ENCODE measurements at regions not wholly inside any gene's neighbourhood (a gene's known extent, or its start where the extent isn't known, plus 50 kb on each side); places are given as distances from the start of the nearest gene placed in this dataset.

DNA sequence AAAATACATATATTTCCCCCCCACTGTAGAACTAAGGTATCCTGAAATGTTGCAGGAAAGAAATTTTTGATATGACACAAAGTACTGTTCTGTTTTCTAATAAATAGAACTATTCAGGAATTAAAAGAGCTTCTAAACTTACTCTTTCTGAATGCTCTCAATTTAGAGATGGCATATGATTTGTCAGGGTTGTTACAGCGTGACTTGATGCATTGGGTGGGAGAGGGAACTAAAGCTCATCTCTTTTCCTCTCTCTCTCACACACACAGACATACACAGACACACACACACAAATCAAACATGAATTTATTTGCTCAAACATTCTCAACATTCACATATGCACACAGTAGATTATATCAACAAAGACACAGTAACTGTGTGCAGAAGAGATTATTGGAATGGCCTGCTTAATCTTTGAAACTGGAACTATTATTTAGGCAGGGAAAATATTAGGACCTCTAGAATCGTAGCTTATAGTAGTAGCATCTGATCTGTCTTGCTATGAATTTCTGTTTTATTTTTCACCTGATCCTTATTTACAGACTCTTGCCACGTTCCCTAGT is 807.4 kb upstream of the GBE1 start:
- no peak for TF ChIP-seq ARNT (IDR thresholded peaks at IDR 0.05)
- no peak for TF ChIP-seq SP1 (IDR thresholded peaks at IDR 0.05)
- TF ChIP-seq CTBP1 (IDR thresholded peaks at IDR 0.05; ENCODE audit: borderline replicate concordance) = no peak
- TF ChIP-seq, protein P1, sequence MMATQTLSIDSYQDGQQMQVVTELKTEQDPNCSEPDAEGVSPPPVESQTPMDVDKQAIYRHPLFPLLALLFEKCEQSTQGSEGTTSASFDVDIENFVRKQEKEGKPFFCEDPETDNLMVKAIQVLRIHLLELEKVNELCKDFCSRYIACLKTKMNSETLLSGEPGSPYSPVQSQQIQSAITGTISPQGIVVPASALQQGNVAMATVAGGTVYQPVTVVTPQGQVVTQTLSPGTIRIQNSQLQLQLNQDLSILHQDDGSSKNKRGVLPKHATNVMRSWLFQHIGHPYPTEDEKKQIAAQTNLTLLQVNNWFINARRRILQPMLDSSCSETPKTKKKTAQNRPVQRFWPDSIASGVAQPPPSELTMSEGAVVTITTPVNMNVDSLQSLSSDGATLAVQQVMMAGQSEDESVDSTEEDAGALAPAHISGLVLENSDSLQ (IDR thresholded peaks at IDR 0.05) = no peak
- no peak for TF ChIP-seq FOXA1 (IDR thresholded peaks at IDR 0.05)
- TF ChIP-seq LEF1 (IDR thresholded peaks at IDR 0.05; ENCODE audit: borderline replicate concordance) = no peak
- TF ChIP-seq FOXM1 (IDR thresholded peaks at IDR 0.05; ENCODE audit: borderline replicate concordance) = no peak
- no peak for TF ChIP-seq FOXK2 (IDR thresholded peaks at IDR 0.05)

Data from HEK293T (cell line).